ENCODE measurements at regions not wholly inside any gene's neighbourhood (a gene's known extent, or its start where the extent isn't known, plus 50 kb on each side); places are given as distances from the start of the nearest gene placed in this dataset.

DNA sequence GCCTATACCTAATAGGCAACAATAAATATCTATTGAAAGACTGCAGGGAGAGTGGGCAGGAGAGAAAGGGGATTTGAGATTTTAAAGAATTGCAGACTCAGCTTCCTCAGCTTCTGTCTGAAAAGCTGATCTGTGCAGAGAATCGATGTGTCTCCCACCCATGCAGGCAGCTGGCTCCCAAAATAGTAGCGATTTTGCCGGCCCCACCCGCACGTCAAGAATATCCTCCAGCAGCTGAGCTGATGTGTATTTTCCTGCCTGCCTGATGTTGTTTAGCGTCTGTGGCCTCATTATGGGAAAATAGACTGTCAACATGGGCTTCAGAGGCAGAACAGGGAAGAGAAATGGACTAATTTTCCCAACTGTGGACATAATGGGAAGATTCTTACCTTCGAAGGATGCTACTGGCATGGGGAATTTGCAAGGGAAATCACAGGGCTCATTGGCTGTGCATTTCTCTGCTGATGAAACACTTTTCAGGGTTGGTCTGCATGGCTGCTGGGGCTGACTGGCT lies 699.8 kb downstream of the PTPRU start:
- no peak for DNase-seq (ENCODE audit: low read depth)
- TF ChIP-seq, protein P1, sequence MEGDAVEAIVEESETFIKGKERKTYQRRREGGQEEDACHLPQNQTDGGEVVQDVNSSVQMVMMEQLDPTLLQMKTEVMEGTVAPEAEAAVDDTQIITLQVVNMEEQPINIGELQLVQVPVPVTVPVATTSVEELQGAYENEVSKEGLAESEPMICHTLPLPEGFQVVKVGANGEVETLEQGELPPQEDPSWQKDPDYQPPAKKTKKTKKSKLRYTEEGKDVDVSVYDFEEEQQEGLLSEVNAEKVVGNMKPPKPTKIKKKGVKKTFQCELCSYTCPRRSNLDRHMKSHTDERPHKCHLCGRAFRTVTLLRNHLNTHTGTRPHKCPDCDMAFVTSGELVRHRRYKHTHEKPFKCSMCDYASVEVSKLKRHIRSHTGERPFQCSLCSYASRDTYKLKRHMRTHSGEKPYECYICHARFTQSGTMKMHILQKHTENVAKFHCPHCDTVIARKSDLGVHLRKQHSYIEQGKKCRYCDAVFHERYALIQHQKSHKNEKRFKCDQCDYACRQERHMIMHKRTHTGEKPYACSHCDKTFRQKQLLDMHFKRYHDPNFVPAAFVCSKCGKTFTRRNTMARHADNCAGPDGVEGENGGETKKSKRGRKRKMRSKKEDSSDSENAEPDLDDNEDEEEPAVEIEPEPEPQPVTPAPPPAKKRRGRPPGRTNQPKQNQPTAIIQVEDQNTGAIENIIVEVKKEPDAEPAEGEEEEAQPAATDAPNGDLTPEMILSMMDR (conservative IDR thresholded peaks at IDR 0.05; ENCODE audit: low read depth, low read length): no peak
- no peak overlapping the region for H3K4me3 ChIP-seq (ENCODE audit: low read depth, low read length)

DNA sequence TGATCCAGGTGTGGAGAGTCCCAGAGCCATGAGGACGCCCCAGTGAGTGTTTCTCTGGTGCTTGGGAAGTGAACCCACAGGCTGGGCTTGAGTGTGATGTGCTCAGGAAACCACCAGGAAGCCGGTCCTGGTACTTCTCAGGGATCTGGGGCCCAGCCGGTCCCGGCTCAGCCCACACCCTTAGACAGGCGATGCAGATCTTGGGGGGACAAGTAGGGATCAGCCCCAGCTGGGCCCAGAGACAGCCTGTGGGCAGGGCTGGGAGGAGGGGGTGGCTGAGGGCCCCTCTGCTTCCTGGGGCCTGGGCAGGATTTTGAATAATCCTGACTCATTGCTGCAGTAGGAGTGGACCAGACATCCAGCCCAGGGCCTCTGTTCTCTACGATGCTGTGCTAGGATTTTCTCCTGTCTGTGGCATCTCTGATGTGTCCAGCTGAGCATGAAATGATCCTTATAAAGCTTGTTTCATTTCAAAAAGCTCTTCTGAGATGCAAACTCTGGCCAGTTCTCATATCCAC lies 698.0 kb downstream of the PTPRU start:
- TF ChIP-seq, protein P1 (conservative IDR thresholded peaks at IDR 0.05; ENCODE audit: low read depth, low read length): no peak
- no peak for DNase-seq (ENCODE audit: low read depth)

DNA sequence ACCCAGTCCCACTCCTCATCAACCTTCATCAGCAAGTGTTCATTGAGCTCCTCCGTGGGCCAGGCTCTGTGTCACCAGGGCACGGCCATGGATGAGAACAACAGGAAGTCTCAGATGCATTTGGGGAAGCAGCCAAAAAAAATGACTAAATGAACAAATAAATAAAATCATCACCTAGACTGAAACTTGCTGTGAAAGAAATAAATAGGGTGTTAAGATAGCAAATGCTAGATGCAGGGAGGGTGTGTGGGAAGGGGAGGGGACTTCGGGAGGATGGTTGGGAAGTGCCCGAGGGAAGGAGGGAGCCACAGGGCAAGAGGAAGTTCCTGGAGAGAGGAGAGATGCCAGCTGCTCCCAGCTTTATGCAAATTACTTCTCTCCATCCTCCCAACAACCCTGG lies 696.7 kb downstream of the PTPRU start:
- TF ChIP-seq, protein P1 (conservative IDR thresholded peaks at IDR 0.05; ENCODE audit: low read depth, low read length): no peak
- no peak for DNase-seq (ENCODE audit: low read depth)
- no peak overlapping the region for H3K4me3 ChIP-seq (ENCODE audit: low read depth, low read length)

More for the DNA sequence above, 698.0 kb downstream of the PTPRU start:
- H3K4me3 ChIP-seq (ENCODE audit: low read depth, low read length): no peak overlapping the region

DNA sequence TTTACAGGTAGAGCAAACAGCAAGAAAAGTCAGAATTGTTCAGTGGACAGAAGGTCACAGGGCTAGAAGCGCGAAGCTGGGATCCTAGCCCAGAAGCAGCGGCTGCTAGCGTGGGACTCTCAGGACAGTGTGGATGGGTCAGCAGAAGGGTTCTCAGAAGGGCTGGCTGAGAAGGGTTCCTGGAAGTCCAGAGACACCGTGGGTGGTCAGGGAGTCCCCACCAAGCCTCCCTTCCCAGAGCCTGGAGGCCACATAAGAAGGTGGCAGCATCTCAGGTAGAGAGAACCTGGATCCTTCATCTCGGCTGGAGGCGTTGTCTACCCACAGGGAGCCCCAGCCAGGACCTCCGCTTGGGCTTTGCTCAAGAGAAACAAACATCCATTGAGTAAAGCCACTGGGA lies 696.3 kb downstream of the PTPRU start:
- TF ChIP-seq, protein P1 (conservative IDR thresholded peaks at IDR 0.05; ENCODE audit: low read depth, low read length): no peak
- no peak overlapping the region for H3K4me3 ChIP-seq (ENCODE audit: low read depth, low read length)

DNA sequence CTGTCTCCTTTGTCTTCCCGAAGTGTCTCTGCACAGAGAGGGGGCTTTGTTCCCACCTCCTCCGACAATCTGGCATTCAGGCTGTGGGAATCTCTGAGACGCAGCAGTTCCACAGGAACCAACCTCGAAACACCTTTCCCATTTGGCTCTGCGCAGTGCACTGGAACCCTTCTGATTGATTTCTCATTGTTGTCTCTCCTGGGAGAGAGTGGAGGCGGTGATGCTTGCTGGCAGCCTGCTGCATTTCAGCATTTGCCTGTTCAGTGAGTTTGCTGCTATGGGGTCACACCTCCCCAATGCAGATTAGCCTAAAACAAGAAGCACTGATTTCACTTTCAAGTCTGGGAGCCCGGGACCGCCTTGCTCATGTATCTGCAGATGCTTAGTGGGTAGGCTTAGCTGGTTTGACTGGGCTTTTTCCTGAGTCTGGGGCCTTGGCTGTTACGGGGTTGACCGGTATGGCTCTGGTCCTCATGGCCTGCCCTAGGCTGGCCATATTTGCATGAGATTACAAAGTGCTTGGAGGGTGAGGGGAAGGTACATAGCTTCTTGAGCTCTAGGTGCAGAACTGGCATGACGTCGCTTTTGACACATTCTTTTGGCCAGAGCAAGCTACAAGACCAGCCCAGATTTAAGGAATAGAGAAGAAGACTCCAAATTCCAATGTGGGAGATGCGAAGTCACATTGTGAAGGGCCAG lies 695.3 kb downstream of the PTPRU start:
- no peak for DNase-seq (ENCODE audit: low read depth)
- no peak overlapping the region for H3K4me3 ChIP-seq (ENCODE audit: low read depth, low read length)
- TF ChIP-seq, protein P1 (conservative IDR thresholded peaks at IDR 0.05; ENCODE audit: low read depth, low read length): no peak

More for the DNA sequence above, 696.3 kb downstream of the PTPRU start:
- DNase-seq (ENCODE audit: low read depth): no peak

DNA sequence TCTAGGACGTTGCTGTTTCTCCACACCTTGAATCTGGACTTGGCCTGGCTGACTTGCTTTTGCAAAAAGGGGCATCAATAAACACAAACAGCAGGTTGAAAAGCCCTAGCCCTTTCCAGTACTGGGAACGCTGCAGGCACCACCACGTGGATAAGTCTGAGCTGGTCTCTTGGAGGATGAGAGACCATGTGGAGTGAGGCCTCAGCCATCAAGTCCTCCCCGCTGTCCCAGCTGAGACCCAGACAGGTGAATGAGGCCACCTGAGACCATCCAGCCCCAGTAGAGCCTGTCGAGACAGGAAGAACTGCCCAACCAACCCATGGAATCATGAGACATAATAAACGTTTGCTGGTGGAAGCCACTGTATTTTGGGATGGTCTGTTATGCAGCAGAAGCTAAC lies 688.7 kb downstream of the PTPRU start:
- DNase-seq (ENCODE audit: low read depth): no peak
- no peak overlapping the region for H3K4me3 ChIP-seq (ENCODE audit: low read depth, low read length)
- TF ChIP-seq, protein P1 (conservative IDR thresholded peaks at IDR 0.05; ENCODE audit: low read depth, low read length): no peak

DNA sequence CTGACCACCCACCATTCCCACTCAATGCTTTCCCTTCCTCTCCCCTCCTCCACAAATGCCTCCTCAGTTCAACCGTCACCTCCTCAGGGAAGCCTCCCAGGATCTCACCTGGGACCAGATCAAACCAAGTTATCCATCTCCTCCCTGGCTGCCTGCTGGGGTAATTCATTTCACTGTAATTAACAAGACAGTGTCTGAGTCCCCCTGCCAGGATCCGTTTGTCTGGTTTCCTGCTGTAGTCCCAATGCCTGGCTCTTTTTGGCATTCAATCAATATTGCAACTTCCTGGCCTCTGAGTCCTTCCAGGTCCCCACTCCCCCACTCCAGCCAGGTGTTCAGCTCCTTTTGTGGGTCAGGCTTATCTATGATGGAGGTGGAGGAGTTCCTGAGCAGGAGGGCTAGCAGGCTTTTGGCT lies 687.7 kb downstream of the PTPRU start:
- DNase-seq (ENCODE audit: low read depth): no peak
- H3K4me3 ChIP-seq (ENCODE audit: low read depth, low read length): no peak overlapping the region
- TF ChIP-seq, protein P1 (conservative IDR thresholded peaks at IDR 0.05; ENCODE audit: low read depth, low read length): no peak

Measured in epithelial cell of proximal tubule (primary cell).